GM23338 (cell line): ENCODE measurements at regions not wholly inside any gene's neighbourhood (a gene's known extent, or its start where the extent isn't known, plus 50 kb on each side); places are given as distances from the start of the nearest gene placed in this dataset.

ENCODE experiments used
- ATAC-seq: fragments of 200-7000 bp; cut with Tn5 transposase; 3 replicates; pipeline ENCODE4 v1.9.1; 2020
- DNase-seq: peaks from one replicate; pipeline ENCODE4 v3.0.0-alpha.2; 2015; ENCODE audit warnings: low spot score
- H2AFZ ChIP-seq: fragments of 200-600 bp; sonication (generic); 2 replicates; pipeline ENCODE4 v1.8.0; 2016; ENCODE audit warnings: antibody characterized with exemption, mild to moderate bottlenecking, moderate library complexity
- H3F3A ChIP-seq: fragments of 200-600 bp; sonication (generic); replicated peaks from 2 replicates; pipeline ENCODE4 v1.8.0; 2017; ENCODE audit warnings: antibody characterized with exemption, mixed run types, low read depth
- H3K27ac ChIP-seq: fragments of 200-600 bp; sonication (generic); 2 replicates; pipeline ENCODE4 v1.6.1; 2016; ENCODE audit warnings: low read depth
- H3K27me3 ChIP-seq: fragments of 200-600 bp; sonication (generic); 2 replicates; pipeline ENCODE4 v1.8.0; 2016; ENCODE audit warnings: mild to moderate bottlenecking, mixed run types, moderate library complexity; ENCODE audit not compliant: insufficient read depth
- H3K36me3 ChIP-seq: fragments of 200-600 bp; sonication (generic); 2 replicates; pipeline ENCODE4 v1.8.0; 2016; ENCODE audit warnings: mild to moderate bottlenecking; ENCODE audit not compliant: insufficient read depth
- H3K4me1 ChIP-seq: fragments of 200-600 bp; sonication (generic); 2 replicates; pipeline ENCODE4 v1.8.0; 2016; ENCODE audit warnings: mild to moderate bottlenecking, moderate library complexity; ENCODE audit not compliant: insufficient read depth
- H3K4me2 ChIP-seq: fragments of 200-600 bp; sonication (generic); 2 replicates; pipeline ENCODE4 v1.7.1; 2017; ENCODE audit warnings: mixed run types
- H3K4me3 ChIP-seq: fragments of 200-600 bp; sonication (generic); 2 replicates; pipeline ENCODE4 v1.6.1; 2016; ENCODE audit warnings: mixed run types
- H3K79me2 ChIP-seq: fragments of 200-600 bp; sonication (generic); replicated peaks from 2 replicates; pipeline ENCODE4 v1.8.0; 2017; ENCODE audit warnings: mild to moderate bottlenecking; ENCODE audit not compliant: insufficient read depth
- H3K9me2 ChIP-seq: fragments of 200-600 bp; sonication (generic); 2 replicates; pipeline ENCODE4 v1.8.0; 2017; ENCODE audit not compliant: insufficient read depth
- H4K20me1 ChIP-seq: fragments of 200-600 bp; sonication (generic); replicated peaks from 2 replicates; pipeline ENCODE4 v1.8.0; 2017; ENCODE audit warnings: mild to moderate bottlenecking; ENCODE audit not compliant: insufficient read depth
- H3K27ac Mint-ChIP-seq: 2 replicates; pipeline ENCODE4 v1.8.0; 2020; ENCODE audit warnings: inconsistent platforms, mild to moderate bottlenecking, moderate library complexity, mixed read lengths
- H3K27me3 Mint-ChIP-seq: 3 replicates; pipeline ENCODE4 v1.8.0; 2022; ENCODE audit warnings: low read depth, mild to moderate bottlenecking, moderate library complexity, mixed read lengths, inconsistent platforms; ENCODE audit not compliant: insufficient read depth, poor library complexity
- H3K36me3 Mint-ChIP-seq: 3 replicates; pipeline ENCODE4 v1.8.0; 2021; ENCODE audit warnings: low read depth, mild to moderate bottlenecking, inconsistent platforms, moderate library complexity, mixed read lengths
- H3K4me1 Mint-ChIP-seq: 3 replicates; pipeline ENCODE4 v1.8.0; 2020; ENCODE audit warnings: mild to moderate bottlenecking, inconsistent platforms, mixed read lengths
- H3K4me3 Mint-ChIP-seq: 3 replicates; pipeline ENCODE4 v1.8.0; 2021; ENCODE audit warnings: moderate library complexity, mild to moderate bottlenecking, inconsistent platforms, mixed read lengths
- H3K9me3 Mint-ChIP-seq: 3 replicates; pipeline ENCODE4 v1.8.0; 2020; ENCODE audit warnings: moderate library complexity, mild to moderate bottlenecking, inconsistent platforms, mixed read lengths
- CTCF ChIP-seq, 2 experiments: fragments of 200-600 bp in 1 of 2; sonication (generic) in 1 of 2; conservative IDR thresholded peaks; 2 replicates each; pipeline versions ENCODE4 v1.5.1 to v1.6.1; 2016 to 2017; ENCODE audit warnings: antibody characterized with exemption in 2 of 2, low read depth in 2 of 2, mild to moderate bottlenecking in 2 of 2, moderate library complexity in 1 of 2
- EZH2 ChIP-seq: fragments of 200-600 bp; sonication (generic); IDR thresholded peaks from one replicate; pipeline ENCODE4 v1.8.0; 2017; ENCODE audit warnings: antibody characterized with exemption, mild to moderate bottlenecking, low read depth; ENCODE audit not compliant: unreplicated experiment
- EZH2phosphoT487 ChIP-seq: fragments of 200-600 bp; sonication (generic); IDR thresholded peaks from one replicate; pipeline ENCODE4 v1.8.1; 2018; ENCODE audit warnings: antibody characterized with exemption; ENCODE audit not compliant: unreplicated experiment
- JUNB ChIP-seq: IDR thresholded peaks from one replicate; pipeline ENCODE4 v1.6.1; 2016; ENCODE audit warnings: antibody characterized with exemption; ENCODE audit not compliant: unreplicated experiment
- POLR2AphosphoS5 ChIP-seq: IDR thresholded peaks from 2 replicates; pipeline ENCODE4 v1.6.1; 2016; ENCODE audit warnings: antibody characterized with exemption, low read depth
- STAT1 ChIP-seq: IDR thresholded peaks from one replicate; pipeline ENCODE4 v1.6.1; 2016; ENCODE audit warnings: antibody characterized with exemption; ENCODE audit not compliant: unreplicated experiment
- ZNF114 ChIP-seq: fragments of 250-450 bp; sonication (Bioruptor Pico); IDR thresholded peaks from 2 replicates; pipeline ENCODE4 v1.5.0; 2020; ENCODE audit warnings: mild to moderate bottlenecking, moderate library complexity
- ZNF331 ChIP-seq: fragments of 250-450 bp; sonication (Bioruptor Pico); IDR thresholded peaks from 2 replicates; pipeline ENCODE4 v1.5.0; 2020; ENCODE audit warnings: low read depth, mild to moderate bottlenecking, moderate library complexity
- ZNF462 ChIP-seq: fragments of 250-450 bp; sonication (Bioruptor Pico); IDR thresholded peaks from 2 replicates; pipeline ENCODE4 v1.5.0; 2020; ENCODE audit warnings: mild to moderate bottlenecking, moderate library complexity
- TF ChIP-seq, protein P1 (sequence below): IDR thresholded peaks from 2 replicates; pipeline ENCODE4 v1.6.1; 2016; ENCODE audit warnings: antibody characterized with exemption

DNA sequence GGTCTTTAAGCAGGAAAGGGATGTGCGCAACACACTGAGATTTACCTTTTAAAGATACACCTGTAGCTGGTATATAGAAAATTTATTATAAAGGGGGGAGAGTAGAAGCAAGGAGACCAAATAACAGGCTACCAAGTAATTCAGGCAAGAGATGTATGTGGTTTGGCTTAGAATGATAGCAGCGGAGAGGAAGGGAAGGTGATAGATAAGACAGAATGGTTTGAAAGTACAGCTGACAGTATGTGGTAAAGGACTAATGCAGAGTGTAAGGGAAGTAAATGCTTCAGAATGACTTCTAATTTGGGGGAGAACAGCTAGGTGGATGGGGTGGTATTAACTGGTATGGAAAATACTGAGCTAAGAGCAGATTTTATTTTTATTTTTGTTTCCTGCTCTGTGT lies 308.9 kb downstream of the ANTXR2 start (continued):
- TF ChIP-seq ZNF462 (CRISPR knock-in tag) (no peak), JUNB (no peak), EZH2phosphoT487 (no peak), POLR2AphosphoS5 (no peak), ZNF331 (CRISPR knock-in tag) (no peak), EZH2 (no peak)
- TF ChIP-seq, protein P1, sequence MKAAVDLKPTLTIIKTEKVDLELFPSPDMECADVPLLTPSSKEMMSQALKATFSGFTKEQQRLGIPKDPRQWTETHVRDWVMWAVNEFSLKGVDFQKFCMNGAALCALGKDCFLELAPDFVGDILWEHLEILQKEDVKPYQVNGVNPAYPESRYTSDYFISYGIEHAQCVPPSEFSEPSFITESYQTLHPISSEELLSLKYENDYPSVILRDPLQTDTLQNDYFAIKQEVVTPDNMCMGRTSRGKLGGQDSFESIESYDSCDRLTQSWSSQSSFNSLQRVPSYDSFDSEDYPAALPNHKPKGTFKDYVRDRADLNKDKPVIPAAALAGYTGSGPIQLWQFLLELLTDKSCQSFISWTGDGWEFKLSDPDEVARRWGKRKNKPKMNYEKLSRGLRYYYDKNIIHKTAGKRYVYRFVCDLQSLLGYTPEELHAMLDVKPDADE = no peak

GRCh38 chr4:79763486-79764075 lies 309.4 kb downstream of the ANTXR2 start:
- peaks cover 4% of the 10 kb centered on the region; the same call in 1 of the 2 replicates for H3K36me3 ChIP-seq
- Mint-ChIP-seq H3K4me3 (no peak overlapping the region), H3K4me1 (no peaks in the 10 kb centered on the region), H3K27ac (no peak overlapping the region), H3K27me3 (peaks cover 2% of the 10 kb centered on the region), H3K36me3 (peaks cover 5% of the 10 kb centered on the region), H3K9me3 (peaks cover 7% of the 10 kb centered on the region)
- 0 out of 2 replicates have a peak, but pooled peaks cover 5% of the 10 kb centered on the region for H3K9me2 ChIP-seq
- H3F3A ChIP-seq = no peaks in the 10 kb centered on the region
- no peak overlapping the region for H3K27ac ChIP-seq
- H3K27me3 ChIP-seq = no peaks in the 10 kb centered on the region
- TF ChIP-seq STAT1 (no peak), ZNF114 (CRISPR knock-in tag) (no peak), CTCF (conservative IDR thresholded peaks at IDR 0.05; ENCODE audit: low read depth in 2 of 2) (peak; percentile 41 to 43)
- H3K4me1 ChIP-seq = no peaks in the 10 kb centered on the region
- peak; percentile 18 for DNase-seq
- no peak for ATAC-seq
- H3K4me3 ChIP-seq = no peak overlapping the region
- no peak overlapping the region for H2AFZ ChIP-seq
- H3K4me2 ChIP-seq = no peak overlapping the region
- H4K20me1 ChIP-seq = no peaks in the 10 kb centered on the region
- no peaks in the 10 kb centered on the region for H3K79me2 ChIP-seq
